Activated naive CD4-positive, alpha-beta T cell treated with anti-CD3 and anti-CD28 coated beads, Interleukin-2, amount 50 U/mL, for 24 hours (primary cell): ENCODE measurements at regions not wholly inside any gene's neighbourhood (a gene's known extent, or its start where the extent isn't known, plus 50 kb on each side); places are given as distances from the start of the nearest gene placed in this dataset.
"Not testable (repeated sequence)": the region's sequence is repeated elsewhere in the genome, so short reads cannot be mapped to it uniquely, and the experiment has no call there.

Experiments used
- H3K27ac Mint-ChIP-seq: one replicate; pipeline ENCODE4 v1.8.0; 2021; ENCODE audit warnings: mild to moderate bottlenecking, mixed read lengths
- H3K27me3 Mint-ChIP-seq: one replicate; pipeline ENCODE4 v1.8.0; 2021; ENCODE audit warnings: mixed read lengths
- H3K36me3 Mint-ChIP-seq: one replicate; pipeline ENCODE4 v1.8.0; 2021; ENCODE audit warnings: mixed read lengths
- H3K4me1 Mint-ChIP-seq: one replicate; pipeline ENCODE4 v1.8.0; 2021; ENCODE audit warnings: mixed read lengths
- H3K4me3 Mint-ChIP-seq: one replicate; pipeline ENCODE4 v1.8.0; 2021; ENCODE audit warnings: mild to moderate bottlenecking, mixed read lengths
- H3K9me3 Mint-ChIP-seq: one replicate; pipeline ENCODE4 v1.8.0; 2021; ENCODE audit warnings: mixed read lengths

DNA sequence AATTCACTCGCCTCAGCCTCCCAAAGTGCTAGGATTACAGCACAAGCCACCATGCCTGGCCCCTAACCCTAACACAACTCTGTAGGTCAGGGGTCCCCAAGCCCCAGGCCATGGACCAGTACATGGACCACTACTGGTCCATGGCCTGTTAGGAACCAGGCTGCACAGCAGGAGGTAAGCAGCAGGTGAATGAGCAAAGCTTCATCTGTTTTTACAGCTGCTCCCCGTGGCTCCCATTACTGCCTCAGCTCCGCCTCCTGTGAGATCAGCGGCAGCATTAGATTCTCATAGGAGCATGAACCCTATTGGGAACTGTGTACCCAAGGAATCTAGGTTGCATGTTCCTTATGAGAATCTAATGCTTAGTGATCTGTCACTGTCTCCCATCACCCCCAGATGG is 201.7 kb downstream of the NRP2 start:
- peaks cover 3% of the 10 kb centered on the region for H3K4me1 Mint-ChIP-seq
- H3K4me3 Mint-ChIP-seq: no peak overlapping the region
- no peak overlapping the region for H3K27ac Mint-ChIP-seq
- H3K9me3 Mint-ChIP-seq: no peaks in the 10 kb centered on the region
- H3K36me3 Mint-ChIP-seq: no peaks in the 10 kb centered on the region
- H3K27me3 Mint-ChIP-seq: peaks cover 18% of the 10 kb centered on the region

DNA sequence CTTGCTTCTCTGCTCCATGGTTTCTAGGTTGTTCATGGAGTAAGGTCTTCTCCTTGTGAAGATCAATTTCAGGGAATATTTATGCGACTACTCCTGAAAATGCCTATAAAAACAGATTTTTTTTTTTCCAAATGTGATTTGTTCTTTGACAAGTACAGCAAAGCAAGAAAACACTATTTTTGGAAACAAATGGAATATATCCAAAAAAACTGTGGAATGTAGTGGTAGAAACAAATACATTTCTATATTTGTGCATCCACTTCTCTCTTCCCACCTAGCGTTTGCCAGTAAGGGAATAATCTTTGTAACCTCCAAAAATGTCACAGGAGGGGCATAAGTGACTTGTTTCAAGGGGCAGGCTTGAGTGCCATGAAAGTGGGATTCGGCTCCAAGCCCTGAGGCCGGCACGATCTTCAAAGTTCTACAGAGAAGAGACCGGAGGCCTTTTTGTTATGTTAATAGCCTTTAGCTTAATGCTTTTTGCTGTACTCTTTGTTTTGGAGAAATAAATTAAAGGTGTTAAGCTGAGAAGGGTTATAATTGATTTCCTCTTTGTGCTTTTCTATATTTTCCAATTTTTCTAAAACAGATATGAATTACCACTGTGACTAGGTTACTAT is 200.6 kb downstream of the NRP2 start:
- Mint-ChIP-seq H3K9me3 (no peaks in the 10 kb centered on the region), H3K27me3 (peaks cover 18% of the 10 kb centered on the region), H3K36me3 (no peaks in the 10 kb centered on the region), H3K4me1 (peaks cover 3% of the 10 kb centered on the region), H3K27ac (no peak overlapping the region), H3K4me3 (no peak overlapping the region)

DNA sequence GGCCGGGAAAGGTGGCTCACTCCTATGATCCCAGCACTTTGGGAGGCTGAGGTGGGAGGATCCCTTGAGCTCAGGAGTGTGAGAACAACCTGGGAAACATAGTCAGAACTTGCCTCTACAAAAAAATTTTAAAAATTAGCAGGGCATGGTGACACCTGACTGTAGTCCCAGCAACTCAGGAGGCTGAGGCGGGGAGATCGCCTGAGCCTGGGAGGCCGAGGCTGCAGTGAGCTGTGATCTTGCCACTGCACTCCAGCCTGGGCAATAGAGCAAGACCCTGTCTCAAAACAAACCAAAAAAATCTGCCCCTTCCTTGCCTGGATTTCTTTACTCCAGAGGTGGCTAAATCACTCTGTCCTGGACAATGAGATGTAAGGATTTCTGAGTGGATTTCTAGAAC is 197.7 kb downstream of the NRP2 start:
- peaks cover 12% of the 10 kb centered on the region for H3K27me3 Mint-ChIP-seq
- peaks cover 2% of the 10 kb centered on the region for H3K4me1 Mint-ChIP-seq
- H3K4me3 Mint-ChIP-seq: no peak overlapping the region

DNA sequence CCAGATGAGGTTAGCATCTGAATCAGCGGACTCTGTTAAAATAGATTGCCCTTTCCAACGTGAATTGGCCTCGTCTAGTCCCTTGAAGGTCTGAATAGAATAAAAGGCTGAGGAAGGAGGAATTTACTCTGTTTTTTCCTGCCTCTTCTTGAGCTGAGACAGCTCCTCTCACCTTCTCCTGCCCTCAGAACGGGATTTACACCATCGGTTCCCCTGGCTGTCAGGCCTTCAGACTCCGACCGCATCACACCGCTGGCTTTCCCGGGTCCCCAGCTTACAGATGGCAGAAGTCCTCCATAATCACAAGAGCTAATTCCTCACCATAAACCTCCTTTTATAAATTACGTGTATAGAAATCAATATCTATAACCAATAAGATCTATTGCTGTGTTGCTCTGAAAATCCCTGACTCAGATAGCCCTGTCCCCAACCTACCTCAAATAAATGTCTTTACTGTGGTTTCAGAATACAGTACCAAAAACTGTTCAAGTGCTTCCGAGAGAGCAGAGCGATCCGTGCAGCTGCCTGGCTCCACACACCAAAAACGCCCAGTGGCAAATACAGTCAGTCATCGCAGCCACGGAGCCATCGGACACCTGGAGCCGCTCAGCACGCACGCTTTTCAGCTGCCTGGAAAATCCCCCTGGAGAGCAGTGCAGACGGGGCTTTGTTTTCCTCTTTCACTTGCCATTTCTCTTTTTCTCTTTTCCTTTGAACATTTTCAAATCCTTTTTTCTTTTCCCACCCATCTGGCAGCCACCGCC is 196.9 kb downstream of the NRP2 start:
- H3K4me1 Mint-ChIP-seq: no peaks in the 10 kb centered on the region
- H3K9me3 Mint-ChIP-seq: no peaks in the 10 kb centered on the region
- H3K27ac Mint-ChIP-seq: no peak overlapping the region
- no peaks in the 10 kb centered on the region for H3K36me3 Mint-ChIP-seq
- H3K4me3 Mint-ChIP-seq: no peak overlapping the region
- peaks cover 12% of the 10 kb centered on the region for H3K27me3 Mint-ChIP-seq

More for the DNA sequence above, 197.7 kb downstream of the NRP2 start:
- Mint-ChIP-seq H3K9me3 (no peaks in the 10 kb centered on the region), H3K27ac (no peak overlapping the region), H3K36me3 (no peaks in the 10 kb centered on the region)

DNA sequence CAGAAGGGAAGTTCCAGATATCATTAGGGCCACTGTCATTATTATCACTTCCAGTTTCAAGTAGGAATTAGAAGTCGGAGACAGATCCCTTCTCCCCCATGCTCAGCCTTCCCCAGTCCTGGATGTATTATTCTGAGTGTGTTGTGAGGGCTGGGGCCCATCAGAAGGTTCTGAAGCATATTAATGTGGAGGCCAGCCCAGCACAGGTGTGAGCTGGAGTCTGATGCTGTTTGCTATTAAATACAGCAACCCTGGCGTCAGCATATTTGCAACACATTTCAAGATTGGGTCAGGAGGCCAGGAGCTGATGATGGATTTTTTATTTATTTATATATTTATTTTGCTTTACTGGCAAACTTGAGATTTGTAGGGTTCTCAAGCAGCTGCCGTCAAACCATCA is 195.2 kb downstream of the NRP2 start:
- Mint-ChIP-seq H3K27me3 (peaks cover 12% of the 10 kb centered on the region), H3K9me3 (no peaks in the 10 kb centered on the region), H3K4me3 (no peak overlapping the region), H3K36me3 (no peaks in the 10 kb centered on the region), H3K27ac (no peak overlapping the region), H3K4me1 (no peaks in the 10 kb centered on the region)

DNA sequence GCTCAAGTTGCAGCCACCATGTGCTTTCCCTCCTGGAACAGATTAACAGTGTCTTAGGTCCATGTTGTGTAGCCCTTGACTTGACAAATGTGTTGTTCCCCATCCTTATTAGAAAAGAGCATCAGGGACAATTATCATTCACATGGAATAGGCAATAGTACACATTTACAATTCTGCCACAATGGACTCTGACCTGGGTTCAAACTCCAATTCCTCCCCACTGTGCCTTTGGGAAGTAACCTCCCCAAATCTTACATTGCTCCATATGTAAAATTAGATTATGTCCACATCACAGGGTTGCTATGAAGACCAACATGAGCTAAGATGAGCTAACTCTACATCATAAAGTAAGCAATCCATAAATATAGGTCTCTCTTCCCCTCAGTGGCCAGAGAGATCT is 193.8 kb downstream of the NRP2 start:
- Mint-ChIP-seq H3K4me1 (no peaks in the 10 kb centered on the region), H3K27me3 (peaks cover 12% of the 10 kb centered on the region), H3K27ac (no peak overlapping the region), H3K9me3 (no peaks in the 10 kb centered on the region), H3K36me3 (no peaks in the 10 kb centered on the region), H3K4me3 (no peak overlapping the region)

DNA sequence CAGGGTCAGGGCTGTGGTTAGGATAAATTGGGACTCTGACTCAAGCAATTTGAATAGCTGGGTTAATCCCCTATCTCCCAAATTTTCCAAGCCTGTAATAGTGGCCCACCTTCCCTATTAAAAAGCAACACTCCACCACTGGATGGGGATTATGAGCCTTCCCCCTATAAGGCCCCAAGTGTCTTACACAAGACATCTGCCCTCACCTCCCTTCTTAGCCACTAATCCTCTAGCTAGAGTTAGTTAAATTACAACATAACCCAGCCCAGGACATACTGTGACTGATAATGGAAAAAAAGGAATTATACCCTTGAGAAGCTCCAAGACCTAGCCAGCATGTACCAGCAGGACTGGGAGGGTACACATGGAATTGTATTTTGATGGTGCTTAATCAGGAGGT is 190.4 kb downstream of the NRP2 start:
- Mint-ChIP-seq H3K27ac (no peak overlapping the region), H3K27me3 (peaks cover 9% of the 10 kb centered on the region), H3K4me1 (no peaks in the 10 kb centered on the region), H3K4me3 (no peak overlapping the region), H3K9me3 (no peaks in the 10 kb centered on the region), H3K36me3 (no peaks in the 10 kb centered on the region)

DNA sequence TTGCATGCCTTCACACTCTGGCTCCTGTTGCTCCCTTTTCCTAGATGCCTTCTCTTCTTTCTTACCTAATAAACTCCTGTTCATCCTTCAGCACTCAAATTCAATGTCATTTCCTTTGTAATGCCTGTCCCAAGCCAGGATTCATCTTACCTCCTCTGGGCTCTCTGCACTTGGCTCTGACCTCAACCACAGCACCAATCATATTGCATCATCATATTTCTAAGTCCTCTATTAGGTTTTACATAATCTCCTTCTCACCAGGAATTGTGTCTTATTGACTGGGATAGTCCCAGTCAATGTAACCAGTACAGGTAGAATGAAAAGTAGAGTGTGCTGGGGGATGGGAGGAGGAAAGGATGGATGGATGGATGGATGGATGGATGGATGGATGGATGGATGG is 187.1 kb downstream of the NRP2 start:
- H3K27me3 Mint-ChIP-seq: peaks cover 11% of the 10 kb centered on the region
- H3K4me1 Mint-ChIP-seq: no peaks in the 10 kb centered on the region
- no peaks in the 10 kb centered on the region for H3K36me3 Mint-ChIP-seq
- H3K9me3 Mint-ChIP-seq: no peaks in the 10 kb centered on the region
- H3K27ac Mint-ChIP-seq: no peak overlapping the region
- no peak overlapping the region for H3K4me3 Mint-ChIP-seq

DNA sequence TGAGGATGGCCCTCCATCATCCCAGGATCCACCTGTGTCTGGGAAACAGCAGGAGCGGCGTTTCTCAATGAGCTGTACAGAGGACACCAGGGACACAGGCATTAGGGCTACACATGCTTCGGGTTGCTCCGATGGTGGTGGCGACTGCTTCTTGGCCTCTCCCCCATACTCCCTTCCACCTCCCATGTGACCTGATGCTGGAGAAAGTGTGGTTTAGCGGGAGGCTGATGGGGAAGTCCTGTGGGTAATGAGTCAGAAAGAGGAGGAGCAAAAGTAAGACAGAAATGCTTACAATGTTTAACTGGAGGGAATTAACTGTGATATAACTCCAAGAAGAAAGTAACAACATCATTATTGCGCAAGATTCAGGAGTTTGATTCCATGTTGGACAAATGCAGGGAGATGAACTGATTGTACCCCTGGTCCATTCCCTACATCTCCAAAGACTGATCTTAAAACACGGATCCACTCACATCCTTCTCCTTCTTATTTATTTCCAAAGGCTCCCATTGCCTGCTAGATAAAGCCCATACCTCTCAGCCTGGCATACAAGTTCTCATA is 186.6 kb downstream of the NRP2 start:
- H3K27me3 Mint-ChIP-seq: peaks cover 13% of the 10 kb centered on the region
- no peak overlapping the region for H3K4me3 Mint-ChIP-seq
- H3K4me1 Mint-ChIP-seq: no peaks in the 10 kb centered on the region
- H3K36me3 Mint-ChIP-seq: no peaks in the 10 kb centered on the region
- no peaks in the 10 kb centered on the region for H3K9me3 Mint-ChIP-seq
- H3K27ac Mint-ChIP-seq: no peak overlapping the region

DNA sequence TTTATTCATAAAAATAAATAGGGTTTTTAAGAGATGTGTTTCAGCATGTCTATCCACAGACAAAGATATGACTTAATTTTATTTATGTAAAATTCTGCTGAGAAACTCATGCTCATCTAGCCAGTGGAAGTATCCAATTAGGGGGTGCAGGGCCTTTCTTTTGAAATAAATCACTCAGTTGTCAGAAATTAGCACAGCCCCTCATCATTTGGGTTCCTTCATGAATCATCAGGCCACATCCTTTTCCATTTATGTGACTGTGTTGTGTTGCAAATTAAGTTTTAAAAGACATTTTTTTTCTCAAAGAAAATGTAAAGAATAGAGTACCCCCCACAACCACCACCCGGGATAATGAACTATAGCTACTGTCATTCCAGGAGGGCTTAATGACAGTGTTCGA is 185.8 kb downstream of the NRP2 start:
- Mint-ChIP-seq H3K27me3 (peaks cover 15% of the 10 kb centered on the region), H3K9me3 (no peaks in the 10 kb centered on the region), H3K4me1 (no peaks in the 10 kb centered on the region), H3K36me3 (no peaks in the 10 kb centered on the region), H3K27ac (no peak overlapping the region), H3K4me3 (no peak overlapping the region)

DNA sequence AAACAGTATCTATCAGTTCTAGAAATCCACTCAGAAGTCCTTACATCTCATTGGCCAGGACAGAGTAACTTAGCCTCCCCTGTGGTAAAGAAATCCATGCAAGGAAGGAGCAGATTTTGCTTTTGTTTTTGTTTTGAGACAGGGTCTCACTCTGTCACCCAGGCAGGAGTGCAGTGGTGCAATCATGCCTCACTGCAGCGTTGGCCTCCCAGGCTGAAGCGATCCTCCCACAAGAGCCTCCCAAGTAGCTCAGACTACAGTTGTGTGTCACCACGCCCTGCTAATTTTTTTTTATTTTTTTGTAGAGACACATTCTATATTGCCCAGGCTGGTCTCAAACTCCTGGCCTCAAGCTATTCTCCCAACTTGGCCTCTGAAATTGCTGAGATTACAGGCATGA is 185.1 kb downstream of the NRP2 start:
- Mint-ChIP-seq H3K4me3 (no peak overlapping the region), H3K9me3 (no peaks in the 10 kb centered on the region), H3K27me3 (peaks cover 14% of the 10 kb centered on the region), H3K27ac (no peak overlapping the region), H3K4me1 (no peaks in the 10 kb centered on the region), H3K36me3 (no peaks in the 10 kb centered on the region)

DNA sequence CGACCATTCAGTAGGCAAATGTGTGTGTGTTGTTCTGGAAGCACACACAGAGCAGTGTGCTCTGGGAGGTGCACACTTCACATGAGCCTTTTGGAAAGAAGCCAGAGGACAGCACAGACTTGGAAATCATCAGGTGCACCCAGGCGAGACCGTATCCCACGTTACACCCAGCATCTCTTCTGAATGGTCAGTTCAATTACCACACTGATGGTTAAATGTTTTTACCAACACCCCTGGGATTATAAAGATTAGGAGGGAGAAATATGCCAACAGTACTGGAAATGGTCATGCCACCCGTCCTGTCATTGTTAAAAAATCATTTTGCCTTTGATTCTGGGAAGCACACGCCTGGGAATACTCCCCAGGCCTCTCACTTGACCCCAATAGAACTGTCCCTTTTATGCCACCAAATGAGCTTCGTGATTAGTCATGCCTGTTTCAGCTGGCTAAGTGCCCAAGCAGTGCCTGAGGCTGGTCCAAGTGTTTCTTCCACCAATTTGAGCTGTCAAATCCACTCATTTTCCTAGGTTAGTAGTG is 183.7 kb downstream of the NRP2 start:
- H3K27me3 Mint-ChIP-seq: peaks cover 12% of the 10 kb centered on the region
- no peaks in the 10 kb centered on the region for H3K4me1 Mint-ChIP-seq
- H3K36me3 Mint-ChIP-seq: no peaks in the 10 kb centered on the region
- no peak overlapping the region for H3K27ac Mint-ChIP-seq
- no peak overlapping the region for H3K4me3 Mint-ChIP-seq
- H3K9me3 Mint-ChIP-seq: no peaks in the 10 kb centered on the region

DNA sequence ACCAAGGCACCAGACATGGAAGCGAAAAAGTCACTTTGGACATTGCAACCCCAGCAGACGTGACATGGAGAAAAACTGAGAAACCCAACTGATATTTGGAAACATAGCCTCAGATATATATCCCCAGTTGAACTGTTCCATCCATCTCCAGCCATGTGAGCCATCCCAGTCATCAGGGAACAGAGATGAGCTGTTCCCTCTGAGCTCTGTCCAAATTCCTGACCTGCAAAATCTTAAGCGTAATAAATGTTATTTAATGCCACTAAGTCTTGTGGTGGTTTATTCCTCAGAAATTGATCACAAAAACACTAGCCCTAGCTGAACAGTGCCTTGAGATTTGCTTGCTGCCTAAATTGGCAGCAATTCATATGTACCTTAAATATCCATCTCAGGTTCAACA is 182.8 kb downstream of the NRP2 start:
- H3K9me3 Mint-ChIP-seq: no peaks in the 10 kb centered on the region
- H3K36me3 Mint-ChIP-seq: no peaks in the 10 kb centered on the region
- no peaks in the 10 kb centered on the region for H3K4me1 Mint-ChIP-seq
- peaks cover 11% of the 10 kb centered on the region for H3K27me3 Mint-ChIP-seq
- no peak overlapping the region for H3K4me3 Mint-ChIP-seq
- H3K27ac Mint-ChIP-seq: no peak overlapping the region

DNA sequence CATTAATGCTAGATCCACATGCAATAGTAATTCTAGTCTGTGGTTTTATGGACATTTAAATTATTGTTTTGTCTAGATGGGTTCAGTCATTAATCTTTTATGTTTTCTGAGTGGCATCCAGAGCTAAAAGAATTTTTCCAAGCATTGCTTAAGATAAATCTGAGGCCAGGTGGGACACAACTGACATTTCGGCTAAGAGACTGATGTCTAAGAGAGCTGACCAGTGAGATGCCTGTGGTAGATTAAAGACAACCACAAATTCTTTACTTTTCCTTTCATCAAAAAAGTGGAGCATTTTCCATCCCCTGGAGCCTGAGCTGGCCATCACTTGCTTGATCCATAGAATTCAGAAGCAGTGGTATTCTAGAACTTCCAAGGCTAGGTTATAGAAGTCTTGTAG is 182.2 kb downstream of the NRP2 start:
- Mint-ChIP-seq H3K4me1 (no peaks in the 10 kb centered on the region), H3K27me3 (peaks cover 11% of the 10 kb centered on the region), H3K27ac (no peak overlapping the region), H3K9me3 (no peaks in the 10 kb centered on the region), H3K4me3 (no peak overlapping the region), H3K36me3 (no peaks in the 10 kb centered on the region)

DNA sequence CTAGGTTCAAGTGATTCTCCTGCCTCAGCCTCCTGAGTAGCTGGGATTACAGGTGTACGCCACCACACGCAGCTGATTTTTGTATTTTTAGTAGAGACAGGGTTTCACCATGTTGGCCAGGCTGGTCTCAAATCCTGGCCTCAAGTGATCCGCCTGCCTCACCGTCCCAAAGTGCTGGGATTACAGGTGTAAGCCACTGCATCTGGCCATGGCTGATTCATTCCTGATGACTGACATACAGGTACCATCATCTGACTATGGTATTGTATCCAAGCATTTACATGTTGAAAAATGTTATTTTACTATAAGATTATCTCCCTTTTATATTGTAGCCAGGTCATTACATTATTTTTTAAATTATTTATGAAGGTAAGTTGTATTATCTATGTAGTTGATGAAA is 180.5 kb downstream of the NRP2 start:
- not testable (repeated sequence) for H3K4me1 Mint-ChIP-seq, H3K27ac Mint-ChIP-seq, H3K9me3 Mint-ChIP-seq, H3K4me3 Mint-ChIP-seq, H3K36me3 Mint-ChIP-seq
- peaks cover 11% of the 10 kb centered on the region for H3K27me3 Mint-ChIP-seq

DNA sequence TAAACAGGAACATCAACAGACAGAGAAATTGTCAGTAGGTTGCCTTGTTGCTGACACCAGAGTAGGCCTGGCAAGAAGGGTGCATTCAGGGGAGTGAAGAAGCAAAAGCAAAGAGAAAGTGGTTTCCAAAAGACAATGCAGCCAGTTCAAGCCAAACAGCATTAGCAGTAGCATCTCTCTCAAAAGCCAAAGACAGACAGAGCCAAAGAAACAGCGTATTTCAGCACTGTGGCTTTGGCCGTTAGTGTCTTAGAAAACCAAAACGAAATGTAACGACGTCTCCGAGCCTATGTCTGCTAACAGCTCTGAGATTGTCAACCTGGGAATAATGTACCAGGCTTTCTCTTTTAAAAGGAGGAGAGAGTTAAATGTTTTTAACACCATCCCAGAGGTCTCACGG is 178.6 kb downstream of the NRP2 start:
- Mint-ChIP-seq H3K27ac (no peak overlapping the region), H3K9me3 (no peaks in the 10 kb centered on the region), H3K4me1 (no peaks in the 10 kb centered on the region), H3K36me3 (no peaks in the 10 kb centered on the region), H3K27me3 (peaks cover 12% of the 10 kb centered on the region), H3K4me3 (no peak overlapping the region)
